HepG2 (cell line): ENCODE measurements at regions not wholly inside any gene's neighbourhood (a gene's known extent, or its start where the extent isn't known, plus 50 kb on each side); places are given as distances from the start of the nearest gene placed in this dataset.

Experiments
- CTCF ChIP-seq: sonication (generic); formaldehyde crosslinking; IDR thresholded peaks from 2 replicates; pipeline ENCODE4 v1.5.0; 2020; ENCODE audit warnings: mild to moderate bottlenecking, missing genetic modification reagents, moderate library complexity
- ZNF792 ChIP-seq: IDR thresholded peaks from 2 replicates; pipeline ENCODE4 v1.6.1; 2016

GRCh38 chr13:105643966-105644365, 891.5 kb downstream of the EFNB2 start:
- TF ChIP-seq CTCF = no peak
- TF ChIP-seq ZNF792 = no peak
